GM23338 (cell line): ENCODE measurements at regions not wholly inside any gene's neighbourhood (a gene's known extent, or its start where the extent isn't known, plus 50 kb on each side); places are given as distances from the start of the nearest gene placed in this dataset.

Experiments used
- ATAC-seq: fragments of 200-7000 bp; cut with Tn5 transposase; 3 replicates; pipeline ENCODE4 v1.9.1; 2020
- DNase-seq: peaks from one replicate; pipeline ENCODE4 v3.0.0-alpha.2; 2015; ENCODE audit warnings: low spot score
- H2AFZ ChIP-seq: fragments of 200-600 bp; sonication (generic); 2 replicates; pipeline ENCODE4 v1.8.0; 2016; ENCODE audit warnings: antibody characterized with exemption, mild to moderate bottlenecking, moderate library complexity
- H3F3A ChIP-seq: fragments of 200-600 bp; sonication (generic); replicated peaks from 2 replicates; pipeline ENCODE4 v1.8.0; 2017; ENCODE audit warnings: antibody characterized with exemption, mixed run types, low read depth
- H3K27ac ChIP-seq: fragments of 200-600 bp; sonication (generic); 2 replicates; pipeline ENCODE4 v1.6.1; 2016; ENCODE audit warnings: low read depth
- H3K27me3 ChIP-seq: fragments of 200-600 bp; sonication (generic); 2 replicates; pipeline ENCODE4 v1.8.0; 2016; ENCODE audit warnings: mild to moderate bottlenecking, mixed run types, moderate library complexity; ENCODE audit not compliant: insufficient read depth
- H3K36me3 ChIP-seq: fragments of 200-600 bp; sonication (generic); 2 replicates; pipeline ENCODE4 v1.8.0; 2016; ENCODE audit warnings: mild to moderate bottlenecking; ENCODE audit not compliant: insufficient read depth
- H3K4me1 ChIP-seq: fragments of 200-600 bp; sonication (generic); 2 replicates; pipeline ENCODE4 v1.8.0; 2016; ENCODE audit warnings: mild to moderate bottlenecking, moderate library complexity; ENCODE audit not compliant: insufficient read depth
- H3K4me2 ChIP-seq: fragments of 200-600 bp; sonication (generic); 2 replicates; pipeline ENCODE4 v1.7.1; 2017; ENCODE audit warnings: mixed run types
- H3K4me3 ChIP-seq: fragments of 200-600 bp; sonication (generic); 2 replicates; pipeline ENCODE4 v1.6.1; 2016; ENCODE audit warnings: mixed run types
- H3K79me2 ChIP-seq: fragments of 200-600 bp; sonication (generic); replicated peaks from 2 replicates; pipeline ENCODE4 v1.8.0; 2017; ENCODE audit warnings: mild to moderate bottlenecking; ENCODE audit not compliant: insufficient read depth
- H3K9me2 ChIP-seq: fragments of 200-600 bp; sonication (generic); 2 replicates; pipeline ENCODE4 v1.8.0; 2017; ENCODE audit not compliant: insufficient read depth
- H4K20me1 ChIP-seq: fragments of 200-600 bp; sonication (generic); replicated peaks from 2 replicates; pipeline ENCODE4 v1.8.0; 2017; ENCODE audit warnings: mild to moderate bottlenecking; ENCODE audit not compliant: insufficient read depth
- H3K27ac Mint-ChIP-seq: 2 replicates; pipeline ENCODE4 v1.8.0; 2020; ENCODE audit warnings: inconsistent platforms, mild to moderate bottlenecking, moderate library complexity, mixed read lengths
- H3K27me3 Mint-ChIP-seq: 3 replicates; pipeline ENCODE4 v1.8.0; 2022; ENCODE audit warnings: low read depth, mild to moderate bottlenecking, moderate library complexity, mixed read lengths, inconsistent platforms; ENCODE audit not compliant: insufficient read depth, poor library complexity
- H3K36me3 Mint-ChIP-seq: 3 replicates; pipeline ENCODE4 v1.8.0; 2021; ENCODE audit warnings: low read depth, mild to moderate bottlenecking, inconsistent platforms, moderate library complexity, mixed read lengths
- H3K4me1 Mint-ChIP-seq: 3 replicates; pipeline ENCODE4 v1.8.0; 2020; ENCODE audit warnings: mild to moderate bottlenecking, inconsistent platforms, mixed read lengths
- H3K4me3 Mint-ChIP-seq: 3 replicates; pipeline ENCODE4 v1.8.0; 2021; ENCODE audit warnings: moderate library complexity, mild to moderate bottlenecking, inconsistent platforms, mixed read lengths
- H3K9me3 Mint-ChIP-seq: 3 replicates; pipeline ENCODE4 v1.8.0; 2020; ENCODE audit warnings: moderate library complexity, mild to moderate bottlenecking, inconsistent platforms, mixed read lengths
- EZH2 ChIP-seq: fragments of 200-600 bp; sonication (generic); IDR thresholded peaks from one replicate; pipeline ENCODE4 v1.8.0; 2017; ENCODE audit warnings: antibody characterized with exemption, mild to moderate bottlenecking, low read depth; ENCODE audit not compliant: unreplicated experiment
- EZH2phosphoT487 ChIP-seq: fragments of 200-600 bp; sonication (generic); IDR thresholded peaks from one replicate; pipeline ENCODE4 v1.8.1; 2018; ENCODE audit warnings: antibody characterized with exemption; ENCODE audit not compliant: unreplicated experiment
- NANOG ChIP-seq: IDR thresholded peaks from 2 replicates; pipeline ENCODE4 v1.6.1; 2016; ENCODE audit warnings: antibody characterized with exemption, borderline replicate concordance
- POLR2AphosphoS5 ChIP-seq: IDR thresholded peaks from 2 replicates; pipeline ENCODE4 v1.6.1; 2016; ENCODE audit warnings: antibody characterized with exemption, low read depth
- STAT1 ChIP-seq: IDR thresholded peaks from one replicate; pipeline ENCODE4 v1.6.1; 2016; ENCODE audit warnings: antibody characterized with exemption; ENCODE audit not compliant: unreplicated experiment
- ZNF114 ChIP-seq: fragments of 250-450 bp; sonication (Bioruptor Pico); IDR thresholded peaks from 2 replicates; pipeline ENCODE4 v1.5.0; 2020; ENCODE audit warnings: mild to moderate bottlenecking, moderate library complexity
- TF ChIP-seq, protein P1 (sequence below), 2 experiments: fragments of 200-600 bp in 1 of 2; sonication (generic) in 1 of 2; conservative IDR thresholded peaks; 2 replicates each; pipeline versions ENCODE4 v1.5.1 to v1.6.1; 2016 to 2017; ENCODE audit warnings: antibody characterized with exemption in 2 of 2, low read depth in 2 of 2, mild to moderate bottlenecking in 2 of 2, moderate library complexity in 1 of 2
- TF ChIP-seq, protein P2 (sequence below): IDR thresholded peaks from 2 replicates; pipeline ENCODE4 v1.6.1; 2016; ENCODE audit warnings: antibody characterized with exemption
- TF ChIP-seq, protein P3 (sequence below): IDR thresholded peaks from one replicate; pipeline ENCODE4 v1.6.1; 2018; ENCODE audit warnings: antibody characterized with exemption; ENCODE audit not compliant: unreplicated experiment
- TF ChIP-seq, protein P4 (sequence below): fragments of 250-450 bp; sonication (Bioruptor Pico); IDR thresholded peaks from 2 replicates; pipeline ENCODE4 v1.5.0; 2020; ENCODE audit warnings: mild to moderate bottlenecking, moderate library complexity

DNA sequence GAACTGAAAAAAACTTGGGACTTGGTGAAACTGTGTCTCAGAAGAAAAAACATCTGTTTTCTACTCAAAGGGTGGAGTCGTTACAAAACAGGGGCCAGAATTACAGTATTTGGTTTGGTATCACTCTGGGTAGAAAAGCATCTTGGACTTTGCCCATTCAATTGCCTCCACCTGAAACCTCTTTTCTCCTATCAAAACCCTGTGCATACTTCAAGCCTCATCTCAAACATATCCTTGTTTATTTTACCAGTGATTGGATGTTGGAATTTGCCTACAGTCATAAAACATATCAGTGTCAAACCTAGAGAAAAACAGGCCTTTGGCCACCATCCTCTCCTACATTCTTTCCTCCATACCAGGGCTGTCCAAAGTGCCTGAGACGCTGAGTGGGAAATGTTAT, 281.5 kb downstream of the PLPP3 start (continued):
- TF ChIP-seq, protein P1, sequence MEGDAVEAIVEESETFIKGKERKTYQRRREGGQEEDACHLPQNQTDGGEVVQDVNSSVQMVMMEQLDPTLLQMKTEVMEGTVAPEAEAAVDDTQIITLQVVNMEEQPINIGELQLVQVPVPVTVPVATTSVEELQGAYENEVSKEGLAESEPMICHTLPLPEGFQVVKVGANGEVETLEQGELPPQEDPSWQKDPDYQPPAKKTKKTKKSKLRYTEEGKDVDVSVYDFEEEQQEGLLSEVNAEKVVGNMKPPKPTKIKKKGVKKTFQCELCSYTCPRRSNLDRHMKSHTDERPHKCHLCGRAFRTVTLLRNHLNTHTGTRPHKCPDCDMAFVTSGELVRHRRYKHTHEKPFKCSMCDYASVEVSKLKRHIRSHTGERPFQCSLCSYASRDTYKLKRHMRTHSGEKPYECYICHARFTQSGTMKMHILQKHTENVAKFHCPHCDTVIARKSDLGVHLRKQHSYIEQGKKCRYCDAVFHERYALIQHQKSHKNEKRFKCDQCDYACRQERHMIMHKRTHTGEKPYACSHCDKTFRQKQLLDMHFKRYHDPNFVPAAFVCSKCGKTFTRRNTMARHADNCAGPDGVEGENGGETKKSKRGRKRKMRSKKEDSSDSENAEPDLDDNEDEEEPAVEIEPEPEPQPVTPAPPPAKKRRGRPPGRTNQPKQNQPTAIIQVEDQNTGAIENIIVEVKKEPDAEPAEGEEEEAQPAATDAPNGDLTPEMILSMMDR (conservative IDR thresholded peaks at IDR 0.05; ENCODE audit: low read depth in 2 of 2) = no peak
- TF ChIP-seq, protein P2, sequence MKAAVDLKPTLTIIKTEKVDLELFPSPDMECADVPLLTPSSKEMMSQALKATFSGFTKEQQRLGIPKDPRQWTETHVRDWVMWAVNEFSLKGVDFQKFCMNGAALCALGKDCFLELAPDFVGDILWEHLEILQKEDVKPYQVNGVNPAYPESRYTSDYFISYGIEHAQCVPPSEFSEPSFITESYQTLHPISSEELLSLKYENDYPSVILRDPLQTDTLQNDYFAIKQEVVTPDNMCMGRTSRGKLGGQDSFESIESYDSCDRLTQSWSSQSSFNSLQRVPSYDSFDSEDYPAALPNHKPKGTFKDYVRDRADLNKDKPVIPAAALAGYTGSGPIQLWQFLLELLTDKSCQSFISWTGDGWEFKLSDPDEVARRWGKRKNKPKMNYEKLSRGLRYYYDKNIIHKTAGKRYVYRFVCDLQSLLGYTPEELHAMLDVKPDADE = no peak
- no peak for TF ChIP-seq EZH2
- no peak for TF ChIP-seq EZH2phosphoT487
- no peak for TF ChIP-seq ZNF114 (CRISPR knock-in tag)
- no peak for TF ChIP-seq NANOG
- no peak for TF ChIP-seq STAT1

DNA sequence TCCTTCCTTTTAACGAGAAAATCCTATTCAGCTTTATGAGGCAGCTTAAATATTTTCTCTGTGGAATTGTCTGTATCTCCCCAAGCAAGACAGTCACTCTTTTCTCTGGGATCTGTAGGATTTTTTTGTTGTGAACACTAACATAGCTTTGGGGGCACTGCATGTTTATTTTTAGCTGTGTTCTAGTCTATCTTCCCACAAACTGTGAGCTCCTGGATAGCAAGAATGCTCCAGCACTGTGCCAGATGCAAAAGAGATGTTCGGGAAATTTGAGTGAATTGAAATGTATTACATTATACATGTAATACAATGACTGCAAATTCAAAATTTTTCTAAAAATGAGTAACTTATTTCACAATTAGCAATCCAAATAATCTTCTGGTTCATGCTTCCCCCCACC, 282.2 kb downstream of the PLPP3 start:
- no peak overlapping the region for H2AFZ ChIP-seq
- no peak overlapping the region for H3K4me3 Mint-ChIP-seq
- peaks cover 23% of the 10 kb centered on the region for H3K9me2 ChIP-seq
- ATAC-seq (no peak), DNase-seq (no peak)
- no peak overlapping the region for H3K27ac Mint-ChIP-seq
- no peaks in the 10 kb centered on the region for H4K20me1 ChIP-seq
- H3K4me1 ChIP-seq = no peaks in the 10 kb centered on the region
- H3K4me2 ChIP-seq = no peak overlapping the region
- no peaks in the 10 kb centered on the region for H3K36me3 Mint-ChIP-seq
- H3K27me3 Mint-ChIP-seq = no peaks in the 10 kb centered on the region
- no peaks in the 10 kb centered on the region for H3F3A ChIP-seq
- H3K9me3 Mint-ChIP-seq = no peaks in the 10 kb centered on the region
- H3K79me2 ChIP-seq = no peaks in the 10 kb centered on the region
- no peaks in the 10 kb centered on the region for H3K36me3 ChIP-seq
- H3K27ac ChIP-seq = no peak overlapping the region
- H3K27me3 ChIP-seq = no peaks in the 10 kb centered on the region
- H3K4me1 Mint-ChIP-seq = no peaks in the 10 kb centered on the region; the same call in 2 of the 3 replicates
- no peak overlapping the region for H3K4me3 ChIP-seq
- TF ChIP-seq ZNF114 (CRISPR knock-in tag) (no peak), POLR2AphosphoS5 (no peak)
- TF ChIP-seq, protein P3, sequence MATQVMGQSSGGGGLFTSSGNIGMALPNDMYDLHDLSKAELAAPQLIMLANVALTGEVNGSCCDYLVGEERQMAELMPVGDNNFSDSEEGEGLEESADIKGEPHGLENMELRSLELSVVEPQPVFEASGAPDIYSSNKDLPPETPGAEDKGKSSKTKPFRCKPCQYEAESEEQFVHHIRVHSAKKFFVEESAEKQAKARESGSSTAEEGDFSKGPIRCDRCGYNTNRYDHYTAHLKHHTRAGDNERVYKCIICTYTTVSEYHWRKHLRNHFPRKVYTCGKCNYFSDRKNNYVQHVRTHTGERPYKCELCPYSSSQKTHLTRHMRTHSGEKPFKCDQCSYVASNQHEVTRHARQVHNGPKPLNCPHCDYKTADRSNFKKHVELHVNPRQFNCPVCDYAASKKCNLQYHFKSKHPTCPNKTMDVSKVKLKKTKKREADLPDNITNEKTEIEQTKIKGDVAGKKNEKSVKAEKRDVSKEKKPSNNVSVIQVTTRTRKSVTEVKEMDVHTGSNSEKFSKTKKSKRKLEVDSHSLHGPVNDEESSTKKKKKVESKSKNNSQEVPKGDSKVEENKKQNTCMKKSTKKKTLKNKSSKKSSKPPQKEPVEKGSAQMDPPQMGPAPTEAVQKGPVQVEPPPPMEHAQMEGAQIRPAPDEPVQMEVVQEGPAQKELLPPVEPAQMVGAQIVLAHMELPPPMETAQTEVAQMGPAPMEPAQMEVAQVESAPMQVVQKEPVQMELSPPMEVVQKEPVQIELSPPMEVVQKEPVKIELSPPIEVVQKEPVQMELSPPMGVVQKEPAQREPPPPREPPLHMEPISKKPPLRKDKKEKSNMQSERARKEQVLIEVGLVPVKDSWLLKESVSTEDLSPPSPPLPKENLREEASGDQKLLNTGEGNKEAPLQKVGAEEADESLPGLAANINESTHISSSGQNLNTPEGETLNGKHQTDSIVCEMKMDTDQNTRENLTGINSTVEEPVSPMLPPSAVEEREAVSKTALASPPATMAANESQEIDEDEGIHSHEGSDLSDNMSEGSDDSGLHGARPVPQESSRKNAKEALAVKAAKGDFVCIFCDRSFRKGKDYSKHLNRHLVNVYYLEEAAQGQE = no peak
- TF ChIP-seq, protein P1 (conservative IDR thresholded peaks at IDR 0.05; ENCODE audit: low read depth in 2 of 2) = no peak
- TF ChIP-seq, protein P4, sequence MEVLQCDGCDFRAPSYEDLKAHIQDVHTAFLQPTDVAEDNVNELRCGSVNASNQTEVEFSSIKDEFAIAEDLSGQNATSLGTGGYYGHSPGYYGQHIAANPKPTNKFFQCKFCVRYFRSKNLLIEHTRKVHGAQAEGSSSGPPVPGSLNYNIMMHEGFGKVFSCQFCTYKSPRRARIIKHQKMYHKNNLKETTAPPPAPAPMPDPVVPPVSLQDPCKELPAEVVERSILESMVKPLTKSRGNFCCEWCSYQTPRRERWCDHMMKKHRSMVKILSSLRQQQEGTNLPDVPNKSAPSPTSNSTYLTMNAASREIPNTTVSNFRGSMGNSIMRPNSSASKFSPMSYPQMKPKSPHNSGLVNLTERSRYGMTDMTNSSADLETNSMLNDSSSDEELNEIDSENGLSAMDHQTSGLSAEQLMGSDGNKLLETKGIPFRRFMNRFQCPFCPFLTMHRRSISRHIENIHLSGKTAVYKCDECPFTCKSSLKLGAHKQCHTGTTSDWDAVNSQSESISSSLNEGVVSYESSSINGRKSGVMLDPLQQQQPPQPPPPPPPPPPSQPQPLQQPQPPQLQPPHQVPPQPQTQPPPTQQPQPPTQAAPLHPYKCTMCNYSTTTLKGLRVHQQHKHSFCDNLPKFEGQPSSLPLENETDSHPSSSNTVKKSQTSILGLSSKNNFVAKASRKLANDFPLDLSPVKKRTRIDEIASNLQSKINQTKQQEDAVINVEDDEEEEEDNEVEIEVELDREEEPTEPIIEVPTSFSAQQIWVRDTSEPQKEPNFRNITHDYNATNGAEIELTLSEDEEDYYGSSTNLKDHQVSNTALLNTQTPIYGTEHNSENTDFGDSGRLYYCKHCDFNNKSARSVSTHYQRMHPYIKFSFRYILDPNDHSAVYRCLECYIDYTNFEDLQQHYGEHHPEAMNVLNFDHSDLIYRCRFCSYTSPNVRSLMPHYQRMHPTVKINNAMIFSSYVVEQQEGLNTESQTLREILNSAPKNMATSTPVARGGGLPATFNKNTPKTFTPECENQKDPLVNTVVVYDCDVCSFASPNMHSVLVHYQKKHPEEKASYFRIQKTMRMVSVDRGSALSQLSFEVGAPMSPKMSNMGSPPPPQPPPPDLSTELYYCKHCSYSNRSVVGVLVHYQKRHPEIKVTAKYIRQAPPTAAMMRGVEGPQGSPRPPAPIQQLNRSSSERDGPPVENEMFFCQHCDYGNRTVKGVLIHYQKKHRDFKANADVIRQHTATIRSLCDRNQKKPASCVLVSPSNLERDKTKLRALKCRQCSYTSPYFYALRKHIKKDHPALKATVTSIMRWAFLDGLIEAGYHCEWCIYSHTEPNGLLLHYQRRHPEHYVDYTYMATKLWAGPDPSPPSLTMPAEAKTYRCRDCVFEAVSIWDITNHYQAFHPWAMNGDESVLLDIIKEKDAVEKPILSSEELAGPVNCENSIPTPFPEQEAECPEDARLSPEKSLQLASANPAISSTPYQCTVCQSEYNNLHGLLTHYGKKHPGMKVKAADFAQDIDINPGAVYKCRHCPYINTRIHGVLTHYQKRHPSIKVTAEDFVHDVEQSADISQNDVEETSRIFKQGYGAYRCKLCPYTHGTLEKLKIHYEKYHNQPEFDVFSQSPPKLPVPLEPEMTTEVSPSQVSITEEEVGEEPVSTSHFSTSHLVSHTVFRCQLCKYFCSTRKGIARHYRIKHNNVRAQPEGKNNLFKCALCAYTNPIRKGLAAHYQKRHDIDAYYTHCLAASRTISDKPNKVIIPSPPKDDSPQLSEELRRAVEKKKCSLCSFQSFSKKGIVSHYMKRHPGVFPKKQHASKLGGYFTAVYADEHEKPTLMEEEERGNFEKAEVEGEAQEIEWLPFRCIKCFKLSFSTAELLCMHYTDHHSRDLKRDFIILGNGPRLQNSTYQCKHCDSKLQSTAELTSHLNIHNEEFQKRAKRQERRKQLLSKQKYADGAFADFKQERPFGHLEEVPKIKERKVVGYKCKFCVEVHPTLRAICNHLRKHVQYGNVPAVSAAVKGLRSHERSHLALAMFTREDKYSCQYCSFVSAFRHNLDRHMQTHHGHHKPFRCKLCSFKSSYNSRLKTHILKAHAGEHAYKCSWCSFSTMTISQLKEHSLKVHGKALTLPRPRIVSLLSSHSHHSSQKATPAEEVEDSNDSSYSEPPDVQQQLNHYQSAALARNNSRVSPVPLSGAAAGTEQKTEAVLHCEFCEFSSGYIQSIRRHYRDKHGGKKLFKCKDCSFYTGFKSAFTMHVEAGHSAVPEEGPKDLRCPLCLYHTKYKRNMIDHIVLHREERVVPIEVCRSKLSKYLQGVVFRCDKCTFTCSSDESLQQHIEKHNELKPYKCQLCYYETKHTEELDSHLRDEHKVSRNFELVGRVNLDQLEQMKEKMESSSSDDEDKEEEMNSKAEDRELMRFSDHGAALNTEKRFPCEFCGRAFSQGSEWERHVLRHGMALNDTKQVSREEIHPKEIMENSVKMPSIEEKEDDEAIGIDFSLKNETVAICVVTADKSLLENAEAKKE = no peak
